Upper lobe of left lung (tissue), 6 donors: ENCODE measurements at regions not wholly inside any gene's neighbourhood (a gene's known extent, or its start where the extent isn't known, plus 50 kb on each side); places are given as distances from the start of the nearest gene placed in this dataset.
"Not testable (repeated sequence)": the region's sequence is repeated elsewhere in the genome, so short reads cannot be mapped to it uniquely, and the experiment has no call there.

ENCODE experiments used
- ATAC-seq, 2 donors: fragments of 200-7000 bp; cut with Tn5 transposase; one replicate each; pipeline ENCODE4 v1.9.1; 2022; ENCODE audit warnings: mild to moderate bottlenecking in 2 of 2, moderate library complexity in 2 of 2; ENCODE audit not compliant: low FRiP score in 2 of 2
- DNase-seq, 2 donors: peaks; one replicate each; pipeline ENCODE4 v3.0.0-alpha.2; 2019 to 2020
- H3K27ac ChIP-seq, 4 donors: fragments of 200-600 bp; sonication (generic); one replicate each; pipeline ENCODE4 v1.5.1; 2016 to 2019
- H3K27me3 ChIP-seq, 4 donors: fragments of 200-600 bp; sonication (generic); one replicate each; pipeline ENCODE4 v1.5.1; 2017 to 2019
- H3K36me3 ChIP-seq, 4 donors: fragments of 200-600 bp; sonication (generic); one replicate each; pipeline ENCODE4 v1.5.1; 2016 to 2019
- H3K4me1 ChIP-seq, 4 donors: fragments of 200-600 bp; sonication (generic); one replicate each; pipeline ENCODE4 v1.5.1; 2018 to 2019
- H3K4me3 ChIP-seq, 4 donors: fragments of 200-600 bp; sonication (generic); one replicate each; pipeline ENCODE4 v1.5.1; 2017 to 2019; ENCODE audit warnings: mild to moderate bottlenecking in 2 of 4, moderate library complexity in 1 of 4
- H3K9me3 ChIP-seq, 4 donors: fragments of 200-600 bp; sonication (generic); one replicate each; pipeline ENCODE4 v1.5.1; 2018 to 2019
- CTCF ChIP-seq, 6 experiments: fragments of 450-650 bp in 4 of 6; fragments of 200-600 bp in 2 of 6; sonication (generic) in 2 of 6; IDR thresholded peaks; one replicate each; pipeline ENCODE4 v1.5.1; 2016 to 2019; ENCODE audit warnings: antibody characterized with exemption in 6 of 6
- EP300 ChIP-seq, 4 donors: sonication (generic); formaldehyde crosslinking; IDR thresholded peaks; one replicate each; pipeline ENCODE4 v1.5.1; 2017; ENCODE audit warnings: antibody characterized with exemption in 4 of 4, control low read depth in 2 of 4
- POLR2A ChIP-seq, 4 donors: fragments of 450-650 bp; IDR thresholded peaks; one replicate each; pipeline ENCODE4 v1.5.1; 2016 to 2017; ENCODE audit warnings: antibody characterized with exemption in 4 of 4, mild to moderate bottlenecking in 2 of 4
- POLR2AphosphoS5 ChIP-seq, 2 donors: sonication (generic); formaldehyde crosslinking; IDR thresholded peaks; one replicate each; pipeline ENCODE4 v1.5.1; 2017; ENCODE audit warnings: antibody characterized with exemption in 2 of 2
- WGBS, 2 donors: methylation state at CpG; one replicate each; pipeline ENCODE4 v1.1.5; 2017 to 2018; 5-methylcytosine and 5-hydroxymethylcytosine counted together
- donor health status: DM: no; HTN: no; CAD: no; lungs with moderate emphysema.
- donor health status: DM: no; HTN: yes; CAD: no; lungs with severe emphysema.

- Histone ChIP-seq H3K9me3 (no peaks in the 10 kb centered on the region), H3K4me1 (no peaks in the 10 kb centered on the region), H3K27me3 (no peaks in the 10 kb centered on the region), H3K36me3 (no peaks in the 10 kb centered on the region), H3K27ac (no peak overlapping the region), H3K4me3 (no peak overlapping the region)
- ATAC-seq (no peak), DNase-seq (no peak)
- 75 to 80% methylated on average over 4 of the region's 4 CpGs for WGBS, 2 donors
- TF ChIP-seq CTCF (IDR thresholded peaks at IDR 0.05) (no peak), POLR2AphosphoS5 (IDR thresholded peaks at IDR 0.05) (no peak), EP300 (IDR thresholded peaks at IDR 0.05) (no peak), POLR2A (IDR thresholded peaks at IDR 0.05) (no peak)
These were observed 326.9 kb downstream of the NAF1 start for GRCh38 chr4:162839814-162840213.

DNA sequence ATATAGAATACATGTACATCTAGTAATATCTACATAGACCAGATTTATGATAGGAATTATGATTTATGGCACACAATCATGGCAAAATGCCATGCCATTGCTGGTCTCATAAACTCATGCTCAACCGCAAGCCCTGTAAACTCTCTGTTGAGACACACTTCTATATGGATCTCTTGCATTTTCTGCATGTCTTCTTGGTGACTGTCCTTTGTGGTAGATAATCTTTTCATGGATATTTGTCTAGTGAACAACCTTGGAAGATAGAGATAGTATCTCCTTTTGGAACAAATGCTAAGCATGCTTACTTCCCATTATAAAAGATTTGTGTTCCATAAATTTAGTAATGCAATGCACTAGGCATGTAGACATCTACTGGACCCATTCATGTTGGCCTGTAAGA is 328.0 kb downstream of the NAF1 start:
- ATAC-seq (no peak), DNase-seq (no peak)
- WGBS, 2 donors, result 81 to 100% methylated on average over 1 of the region's 1 CpG
- no peaks in the 10 kb centered on the region for H3K9me3 ChIP-seq
- H3K27me3 ChIP-seq, result no peaks in the 10 kb centered on the region
- H3K27ac ChIP-seq, result no peak overlapping the region
- no peaks in the 10 kb centered on the region for H3K36me3 ChIP-seq
- H3K4me3 ChIP-seq, result no peak overlapping the region
- no peaks in the 10 kb centered on the region for H3K4me1 ChIP-seq
- no peak for TF ChIP-seq POLR2AphosphoS5 (IDR thresholded peaks at IDR 0.05)

DNA sequence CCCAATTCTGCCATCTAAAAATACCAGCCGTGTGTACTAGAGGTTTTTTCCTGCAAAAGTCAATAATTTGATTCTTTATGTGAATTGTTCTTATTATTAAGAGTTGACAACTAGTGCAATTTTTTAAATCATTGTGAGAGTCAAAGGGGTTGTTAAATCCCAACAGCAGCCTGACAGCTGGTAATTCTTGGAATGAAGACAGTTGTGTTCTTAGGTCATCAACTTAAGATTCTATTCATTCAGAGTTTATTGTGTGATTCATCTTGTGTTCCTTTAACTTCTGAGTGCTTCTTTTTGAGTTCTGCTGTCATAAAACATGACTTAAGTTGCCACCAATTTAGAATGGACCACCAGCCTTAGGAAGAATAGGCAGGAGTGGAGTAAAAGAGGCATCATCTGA is 329.0 kb downstream of the NAF1 start:
- no peak for TF ChIP-seq CTCF (IDR thresholded peaks at IDR 0.05)
- TF ChIP-seq EP300 (IDR thresholded peaks at IDR 0.05), result no peak
- no peak for TF ChIP-seq POLR2A (IDR thresholded peaks at IDR 0.05)
- TF ChIP-seq POLR2AphosphoS5 (IDR thresholded peaks at IDR 0.05), result no peak
- Histone ChIP-seq H3K27ac (no peak overlapping the region), H3K4me1 (no peaks in the 10 kb centered on the region), H3K9me3 (no peaks in the 10 kb centered on the region), H3K27me3 (no peaks in the 10 kb centered on the region), H3K36me3 (no peaks in the 10 kb centered on the region), H3K4me3 (no peak overlapping the region)
- 53 to 61% methylated on average over 1 of the region's 1 CpG for WGBS, 2 donors
- DNase-seq, result no peak
- no peak for ATAC-seq

DNA sequence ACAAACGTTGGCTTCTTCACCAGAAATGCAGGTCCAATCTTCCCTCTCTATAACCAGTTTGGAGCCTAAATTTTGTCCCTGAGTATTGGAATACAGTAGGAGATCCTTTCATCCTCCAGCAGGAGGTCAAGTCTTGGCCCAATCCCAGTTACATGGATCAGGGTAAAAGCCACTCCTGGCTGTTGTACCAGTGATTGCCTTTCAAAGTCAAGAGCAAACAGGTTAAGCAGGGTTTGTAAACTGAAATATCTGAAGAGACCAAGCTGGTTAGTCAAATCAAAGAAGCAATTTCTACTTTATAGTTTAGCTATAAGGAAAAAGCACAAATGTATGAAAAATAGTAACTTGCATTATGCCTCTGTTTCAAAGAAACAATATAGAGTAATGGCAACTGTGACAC is 329.4 kb downstream of the NAF1 start:
- H3K36me3 ChIP-seq, result no peaks in the 10 kb centered on the region
- WGBS, 2 donors, result 64 to 67% methylated on average over 1 of the region's 1 CpG
- TF ChIP-seq EP300 (IDR thresholded peaks at IDR 0.05) (no peak), POLR2A (IDR thresholded peaks at IDR 0.05) (no peak), CTCF (IDR thresholded peaks at IDR 0.05) (no peak), POLR2AphosphoS5 (IDR thresholded peaks at IDR 0.05) (no peak)
- H3K4me3 ChIP-seq, result no peak overlapping the region
- no peak for DNase-seq
- no peak overlapping the region for H3K27ac ChIP-seq
- no peaks in the 10 kb centered on the region for H3K4me1 ChIP-seq
- no peaks in the 10 kb centered on the region for H3K9me3 ChIP-seq
- H3K27me3 ChIP-seq, result no peaks in the 10 kb centered on the region
- no peak for ATAC-seq

DNA sequence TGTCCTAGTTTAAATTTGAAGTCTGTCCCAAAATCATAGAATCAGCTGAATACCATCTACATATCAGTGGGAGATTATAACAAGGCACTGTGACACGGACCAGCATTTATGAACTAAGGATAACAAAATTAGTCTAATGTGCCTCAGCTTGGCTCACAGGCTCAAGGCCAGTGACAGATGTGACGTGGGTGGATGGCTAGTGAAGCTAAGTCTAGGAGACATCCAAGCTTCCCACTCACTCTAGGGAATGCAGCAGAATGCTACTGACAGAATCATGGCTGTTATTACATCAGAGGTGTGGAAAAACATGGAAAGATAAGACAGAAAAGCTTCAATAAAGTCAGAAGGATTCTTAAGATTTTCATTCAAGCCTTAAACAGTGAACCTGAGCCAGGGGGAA is 329.9 kb downstream of the NAF1 start:
- no peak overlapping the region for H3K4me3 ChIP-seq
- H3K9me3 ChIP-seq, result no peaks in the 10 kb centered on the region
- no peaks in the 10 kb centered on the region for H3K27me3 ChIP-seq
- DNase-seq, result no peak
- no peak for TF ChIP-seq POLR2A (IDR thresholded peaks at IDR 0.05)
- no peak for TF ChIP-seq POLR2AphosphoS5 (IDR thresholded peaks at IDR 0.05)
- no peak for TF ChIP-seq EP300 (IDR thresholded peaks at IDR 0.05)
- TF ChIP-seq CTCF (IDR thresholded peaks at IDR 0.05), result no peak
- no peaks in the 10 kb centered on the region for H3K36me3 ChIP-seq
- WGBS, 2 donors, result 58 to 64% methylated on average over 2 of the region's 2 CpGs
- no peak for ATAC-seq
- H3K4me1 ChIP-seq, result no peaks in the 10 kb centered on the region
- no peak overlapping the region for H3K27ac ChIP-seq

DNA sequence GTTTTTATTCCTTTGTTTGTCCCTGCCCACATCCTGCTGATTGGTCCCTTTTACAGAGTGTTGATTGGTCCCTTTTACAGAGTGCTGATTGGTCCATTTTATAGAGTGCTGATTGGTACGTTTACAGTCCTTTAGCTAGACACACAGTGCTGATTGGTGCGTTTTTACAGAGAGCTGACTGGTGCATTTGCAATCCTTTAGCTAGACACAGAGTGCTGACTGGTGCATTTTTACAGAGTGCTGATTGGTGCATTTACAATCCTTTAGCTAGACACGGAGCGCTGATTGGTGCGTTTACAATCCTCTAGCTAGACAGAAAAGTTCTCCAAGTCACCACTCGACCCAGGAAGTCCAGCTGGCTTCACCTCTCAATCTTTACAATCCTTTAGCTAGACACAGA is 330.4 kb downstream of the NAF1 start:
- not testable (repeated sequence) for H3K36me3 ChIP-seq, DNase-seq, H3K4me3 ChIP-seq, H3K27me3 ChIP-seq, H3K9me3 ChIP-seq, H3K27ac ChIP-seq, ATAC-seq, H3K4me1 ChIP-seq
- WGBS, 2 donors, result 81 to 86% methylated on average over 6 of the region's 6 CpGs
